ENCODE measurements at regions not wholly inside any gene's neighbourhood (a gene's known extent, or its start where the extent isn't known, plus 50 kb on each side); places are given as distances from the start of the nearest gene placed in this dataset.

- no peak for DNase-seq
These were observed 398.3 kb downstream of the PRDM5 start for GRCh38 chr4:120524237-120524636.

GRCh38 chr4:120520761-120521160, 401.8 kb downstream of the PRDM5 start:
- DNase-seq, result no peak

- DNase-seq, result no peak
These were observed 404.6 kb downstream of the PRDM5 start for GRCh38 chr4:120517966-120518365.

GRCh38 chr4:120509719-120510118, 412.8 kb downstream of the PRDM5 start:
- DNase-seq, result no peak

GRCh38 chr4:120509222-120509621, 413.3 kb downstream of the PRDM5 start:
- no peak for DNase-seq

GRCh38 chr4:120508036-120508435, 414.5 kb downstream of the PRDM5 start:
- no peak for DNase-seq

- no peak for DNase-seq
These were observed 416.0 kb downstream of the PRDM5 start for GRCh38 chr4:120506536-120506935.

- peak; percentile 30 for DNase-seq
These were observed 423.8 kb downstream of the PRDM5 start for GRCh38 chr4:120498678-120499077.

GRCh38 chr4:120491481-120491880, 424.8 kb upstream of the MAD2L1 start:
- DNase-seq, result no peak

GRCh38 chr4:120481756-120482155, 415.1 kb upstream of the MAD2L1 start:
- no peak for DNase-seq

GRCh38 chr4:120472447-120473131, 405.9 kb upstream of the MAD2L1 start:
- no peak for DNase-seq

GRCh38 chr4:120466429-120466828, 399.8 kb upstream of the MAD2L1 start:
- DNase-seq, result peak; percentile 65

- DNase-seq, result no peak
These were observed 388.1 kb upstream of the MAD2L1 start for GRCh38 chr4:120454788-120455187.

- no peak for DNase-seq
These were observed 385.9 kb upstream of the MAD2L1 start for GRCh38 chr4:120452536-120452935.

GRCh38 chr4:120452001-120452400, 385.4 kb upstream of the MAD2L1 start:
- DNase-seq, result no peak

GRCh38 chr4:120447774-120448173, 381.1 kb upstream of the MAD2L1 start:
- DNase-seq, result peak; percentile 27

- no peak for DNase-seq
These were observed 379.5 kb upstream of the MAD2L1 start for GRCh38 chr4:120446051-120446567.

- DNase-seq, result no peak
These were observed 378.5 kb upstream of the MAD2L1 start for GRCh38 chr4:120445186-120445585.

GRCh38 chr4:120443116-120443515, 376.5 kb upstream of the MAD2L1 start:
- DNase-seq, result peak; percentile 44

- no peak for DNase-seq
These were observed 374.1 kb upstream of the MAD2L1 start for GRCh38 chr4:120440730-120441129.

- DNase-seq, result no peak
These were observed 368.5 kb upstream of the MAD2L1 start for GRCh38 chr4:120435179-120435578.

- no peak for DNase-seq
These were observed 368.1 kb upstream of the MAD2L1 start for GRCh38 chr4:120434756-120435155.

GRCh38 chr4:120432301-120432860, 365.7 kb upstream of the MAD2L1 start:
- DNase-seq, result no peak

GRCh38 chr4:120431180-120431579, 364.5 kb upstream of the MAD2L1 start:
- DNase-seq, result no peak

GRCh38 chr4:120418146-120418545, 351.5 kb upstream of the MAD2L1 start:
- DNase-seq, result no peak

Data from eye (tissue), 1 donor.